ENCODE measurements at regions not wholly inside any gene's neighbourhood (a gene's known extent, or its start where the extent isn't known, plus 50 kb on each side); places are given as distances from the start of the nearest gene placed in this dataset.

DNA sequence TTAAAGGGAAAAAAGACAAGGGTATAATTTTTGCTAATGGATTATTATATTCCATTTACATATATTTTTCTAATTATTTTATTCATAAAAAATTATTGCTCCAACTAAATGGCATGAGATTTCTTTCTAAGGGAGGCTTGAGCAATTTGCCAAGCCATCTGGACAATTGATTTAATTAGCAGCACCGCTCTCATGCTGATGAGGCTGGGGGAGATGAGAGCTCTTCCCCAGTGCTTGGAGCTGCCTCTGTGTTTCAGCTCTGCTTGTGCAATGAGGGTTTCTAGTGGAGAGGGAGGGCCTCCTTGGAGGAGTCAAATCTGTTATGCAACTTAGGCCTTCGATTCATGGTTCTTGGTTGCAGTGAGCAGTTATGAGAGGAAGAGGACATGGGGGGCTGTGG lies 574.3 kb downstream of the TCERG1L start:
- intact Hi-C loops (cut with micrococcal nuclease), result no loop called here
- no peaks in the 10 kb centered on the region for H3K4me1 ChIP-seq (ENCODE audit: insufficient read depth, low read length)
- BruUV-seq (replicated peaks), result no TSS peak
- ChIA-PET POLR2A (ENCODE audit: unreplicated experiment) (no interaction called here), CTCF (no interaction called here)
- ATAC-seq, result no peak
- no peaks in the 10 kb centered on the region for H4K20me1 ChIP-seq (ENCODE audit: low read length)
- H2AFZ ChIP-seq (ENCODE audit: low read length), result no peak overlapping the region
- H3K4me2 ChIP-seq (ENCODE audit: low read length), result no peak overlapping the region
- no peak overlapping the region for H3K4me3 ChIP-seq (ENCODE audit: low read length)
- H3K36me3 ChIP-seq (ENCODE audit: low read depth, low read length), result no peaks in the 10 kb centered on the region
- H3K27ac ChIP-seq (ENCODE audit: low read length), result no peak overlapping the region
- TF ChIP-seq, protein P1, sequence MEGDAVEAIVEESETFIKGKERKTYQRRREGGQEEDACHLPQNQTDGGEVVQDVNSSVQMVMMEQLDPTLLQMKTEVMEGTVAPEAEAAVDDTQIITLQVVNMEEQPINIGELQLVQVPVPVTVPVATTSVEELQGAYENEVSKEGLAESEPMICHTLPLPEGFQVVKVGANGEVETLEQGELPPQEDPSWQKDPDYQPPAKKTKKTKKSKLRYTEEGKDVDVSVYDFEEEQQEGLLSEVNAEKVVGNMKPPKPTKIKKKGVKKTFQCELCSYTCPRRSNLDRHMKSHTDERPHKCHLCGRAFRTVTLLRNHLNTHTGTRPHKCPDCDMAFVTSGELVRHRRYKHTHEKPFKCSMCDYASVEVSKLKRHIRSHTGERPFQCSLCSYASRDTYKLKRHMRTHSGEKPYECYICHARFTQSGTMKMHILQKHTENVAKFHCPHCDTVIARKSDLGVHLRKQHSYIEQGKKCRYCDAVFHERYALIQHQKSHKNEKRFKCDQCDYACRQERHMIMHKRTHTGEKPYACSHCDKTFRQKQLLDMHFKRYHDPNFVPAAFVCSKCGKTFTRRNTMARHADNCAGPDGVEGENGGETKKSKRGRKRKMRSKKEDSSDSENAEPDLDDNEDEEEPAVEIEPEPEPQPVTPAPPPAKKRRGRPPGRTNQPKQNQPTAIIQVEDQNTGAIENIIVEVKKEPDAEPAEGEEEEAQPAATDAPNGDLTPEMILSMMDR (conservative IDR thresholded peaks at IDR 0.05; ENCODE audit: low read depth, low read length), result no peak
- TF ChIP-seq EZH2phosphoT487 (IDR thresholded peaks at IDR 0.05; ENCODE audit: borderline replicate concordance, low read length), result no peak
- no peaks in the 10 kb centered on the region for H3K9me2 ChIP-seq (replicated peaks; ENCODE audit: low read length)
- no peaks in the 10 kb centered on the region for H3K9me3 ChIP-seq (ENCODE audit: low read length)
- H3K79me2 ChIP-seq (ENCODE audit: low read length), result no peaks in the 10 kb centered on the region
- no peak for DNase-seq
- H3F3A ChIP-seq (ENCODE audit: low read length, unreplicated experiment), result no peaks in the 10 kb centered on the region
- H3K9ac ChIP-seq (ENCODE audit: low read length), result no peak overlapping the region
- no peaks in the 10 kb centered on the region for H3K27me3 ChIP-seq (ENCODE audit: low read length)

DNA sequence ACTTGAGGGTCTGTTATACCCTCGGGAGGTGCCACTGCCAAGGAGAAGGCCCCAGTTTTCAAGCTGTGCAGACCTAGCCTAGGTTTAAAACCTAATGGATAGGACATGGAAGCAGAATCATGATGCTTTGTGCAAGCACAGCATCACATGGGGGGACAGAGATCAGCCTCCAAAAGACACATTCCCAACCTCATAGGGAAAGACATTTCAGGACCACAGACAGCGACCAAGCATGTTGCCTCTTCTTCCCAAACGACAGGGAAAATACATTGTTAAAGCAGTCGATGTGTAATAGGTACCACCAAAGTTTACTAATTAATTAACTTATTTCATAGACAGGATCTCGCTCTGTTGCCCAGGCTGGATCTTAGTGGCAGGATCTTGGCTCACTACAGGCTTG lies 573.9 kb downstream of the TCERG1L start:
- Histone ChIP-seq H3K4me2 (ENCODE audit: low read length) (no peak overlapping the region), H3K36me3 (ENCODE audit: low read depth, low read length) (no peaks in the 10 kb centered on the region), H3K9ac (ENCODE audit: low read length) (no peak overlapping the region), H3K4me1 (ENCODE audit: insufficient read depth, low read length) (no peaks in the 10 kb centered on the region), H3K27ac (ENCODE audit: low read length) (no peak overlapping the region), H4K20me1 (ENCODE audit: low read length) (no peaks in the 10 kb centered on the region), H3F3A (ENCODE audit: low read length, unreplicated experiment) (no peaks in the 10 kb centered on the region), H3K27me3 (ENCODE audit: low read length) (no peaks in the 10 kb centered on the region), H2AFZ (ENCODE audit: low read length) (no peak overlapping the region), H3K9me2 (replicated peaks; ENCODE audit: low read length) (no peaks in the 10 kb centered on the region), H3K4me3 (ENCODE audit: low read length) (no peak overlapping the region), H3K9me3 (ENCODE audit: low read length) (no peaks in the 10 kb centered on the region), H3K79me2 (ENCODE audit: low read length) (no peaks in the 10 kb centered on the region)
- ChIA-PET POLR2A (ENCODE audit: unreplicated experiment) (no interaction called here), CTCF (no interaction called here)
- no TSS peak for BruUV-seq (replicated peaks)
- TF ChIP-seq EZH2phosphoT487 (IDR thresholded peaks at IDR 0.05; ENCODE audit: borderline replicate concordance, low read length) (no peak), EZH2 (IDR thresholded peaks at IDR 0.05; ENCODE audit: low read length, unreplicated experiment) (no peak)
- TF ChIP-seq, protein P1 (conservative IDR thresholded peaks at IDR 0.05; ENCODE audit: low read depth, low read length), result no peak
- DNase-seq, result no peak
- ATAC-seq, result no peak
- intact Hi-C loops (cut with micrococcal nuclease), result no loop called here

GRCh38 chr10:130739016-130739756 lies 572.3 kb downstream of the TCERG1L start:
- Histone ChIP-seq H3K9me3 (ENCODE audit: low read length) (no peaks in the 10 kb centered on the region), H3K27me3 (ENCODE audit: low read length) (no peaks in the 10 kb centered on the region), H3K36me3 (ENCODE audit: low read depth, low read length) (no peaks in the 10 kb centered on the region), H3K27ac (ENCODE audit: low read length) (no peak overlapping the region), H3K79me2 (ENCODE audit: low read length) (no peaks in the 10 kb centered on the region), H3K4me1 (ENCODE audit: insufficient read depth, low read length) (no peaks in the 10 kb centered on the region), H3K4me2 (ENCODE audit: low read length) (no peak overlapping the region), H3K4me3 (ENCODE audit: low read length) (no peak overlapping the region), H3K9ac (ENCODE audit: low read length) (no peak overlapping the region), H2AFZ (ENCODE audit: low read length) (no peak overlapping the region), H3F3A (ENCODE audit: low read length, unreplicated experiment) (no peaks in the 10 kb centered on the region), H3K9me2 (replicated peaks; ENCODE audit: low read length) (no peaks in the 10 kb centered on the region), H4K20me1 (ENCODE audit: low read length) (no peaks in the 10 kb centered on the region)
- no peak for DNase-seq
- intact Hi-C loops (cut with micrococcal nuclease), result no loop called here
- POLR2A ChIA-PET (ENCODE audit: unreplicated experiment), result no interaction called here
- no TSS peak for BruUV-seq (replicated peaks)
- CTCF ChIA-PET, result no interaction called here
- no peak for TF ChIP-seq EZH2 (IDR thresholded peaks at IDR 0.05; ENCODE audit: low read length, unreplicated experiment)
- TF ChIP-seq, protein P1 (conservative IDR thresholded peaks at IDR 0.05; ENCODE audit: low read depth, low read length), result no peak
- TF ChIP-seq EZH2phosphoT487 (IDR thresholded peaks at IDR 0.05; ENCODE audit: borderline replicate concordance, low read length), result no peak
- ATAC-seq, result no peak
